Adipocyte (in vitro differentiated cells): ENCODE measurements at regions not wholly inside any gene's neighbourhood (a gene's known extent, or its start where the extent isn't known, plus 50 kb on each side); places are given as distances from the start of the nearest gene placed in this dataset.

ENCODE experiments used
- DNase-seq: peaks from one replicate; pipeline ENCODE4 v3.0.0-alpha.2; 2015; ENCODE audit warnings: low read depth
- H3K27me3 ChIP-seq: replicated peaks from 2 replicates; pipeline ENCODE4 v1.7.0; 2013; ENCODE audit warnings: mild to moderate bottlenecking, low read length, moderate library complexity; ENCODE audit not compliant: control insufficient read depth, insufficient read depth
- H3K36me3 ChIP-seq: 2 replicates; pipeline ENCODE4 v1.7.0; 2013; ENCODE audit warnings: low read length, mild to moderate bottlenecking, moderate library complexity; ENCODE audit not compliant: control insufficient read depth, insufficient read depth, severe bottlenecking
- H3K4me1 ChIP-seq: 2 replicates; pipeline ENCODE4 v1.7.0; 2013; ENCODE audit warnings: mild to moderate bottlenecking, low read length, moderate library complexity; ENCODE audit not compliant: control insufficient read depth, insufficient read depth
- H3K4me3 ChIP-seq: 2 replicates; pipeline ENCODE4 v1.7.0; 2013; ENCODE audit warnings: mild to moderate bottlenecking, low read length, moderate library complexity
- H3K9ac ChIP-seq: 2 replicates; pipeline ENCODE4 v1.7.0; 2013; ENCODE audit warnings: mild to moderate bottlenecking, low read length, moderate library complexity
- H3K9me3 ChIP-seq: 2 replicates; pipeline ENCODE4 v1.7.0; 2013; ENCODE audit warnings: mild to moderate bottlenecking, low read length, moderate library complexity; ENCODE audit not compliant: control insufficient read depth

DNA sequence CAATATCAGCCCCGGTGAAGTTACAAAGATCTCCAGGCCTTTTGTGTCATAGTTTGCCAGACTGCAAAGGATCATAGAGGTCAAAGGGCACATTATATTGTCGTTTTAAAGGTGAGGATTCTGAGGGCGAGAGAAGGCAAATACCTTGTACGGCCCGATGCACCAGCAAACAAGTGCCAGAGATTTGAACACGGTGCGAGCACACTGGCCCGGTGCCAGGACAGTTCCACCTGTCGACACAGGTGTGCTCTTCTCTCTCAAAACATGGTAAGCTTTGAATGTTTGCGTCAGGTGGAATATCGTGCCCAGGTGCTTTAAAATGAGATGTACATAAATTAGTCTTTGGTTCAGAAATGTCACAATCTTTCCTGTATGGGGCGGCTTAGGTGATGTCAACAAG, 776.1 kb upstream of the ID2 start:
- DNase-seq = no peak
- Histone ChIP-seq H3K4me1 (no peaks in the 10 kb centered on the region), H3K4me3 (no peak overlapping the region), H3K27me3 (peaks cover 10% of the 10 kb centered on the region), H3K9ac (no peak overlapping the region), H3K36me3 (no peaks in the 10 kb centered on the region), H3K9me3 (no peaks in the 10 kb centered on the region)

DNA sequence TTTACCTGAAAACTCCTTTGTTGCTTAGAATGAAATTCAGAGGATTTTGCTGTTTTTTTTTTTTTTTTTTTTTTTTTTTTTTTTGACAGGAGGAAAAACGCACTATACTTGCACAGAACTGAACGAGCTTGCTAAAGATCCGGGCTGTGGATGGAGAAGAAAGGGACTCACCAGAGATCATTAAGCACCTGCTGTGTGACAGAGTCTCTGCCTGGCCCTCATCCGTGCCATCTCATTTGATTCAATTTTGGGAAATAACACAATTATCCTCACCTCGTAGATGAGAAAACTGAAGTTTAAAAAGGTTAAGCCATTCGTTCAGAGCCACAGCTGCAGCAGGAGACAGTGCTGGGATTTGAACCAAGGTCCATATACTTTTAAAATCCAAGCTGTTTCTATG, 775.4 kb upstream of the ID2 start:
- no peak overlapping the region for H3K9ac ChIP-seq
- no peak for DNase-seq
- H3K9me3 ChIP-seq = no peaks in the 10 kb centered on the region
- no peaks in the 10 kb centered on the region for H3K4me1 ChIP-seq
- no peaks in the 10 kb centered on the region for H3K36me3 ChIP-seq
- no peak overlapping the region for H3K4me3 ChIP-seq
- peaks cover 10% of the 10 kb centered on the region for H3K27me3 ChIP-seq

- Histone ChIP-seq H3K27me3 (peaks cover 10% of the 10 kb centered on the region), H3K36me3 (no peaks in the 10 kb centered on the region), H3K4me1 (no peaks in the 10 kb centered on the region), H3K4me3 (no peak overlapping the region), H3K9ac (no peak overlapping the region), H3K9me3 (no peaks in the 10 kb centered on the region)
- DNase-seq = no peak
Observed at GRCh38 chr2:7907041-7907440, 774.8 kb upstream of the ID2 start.

DNA sequence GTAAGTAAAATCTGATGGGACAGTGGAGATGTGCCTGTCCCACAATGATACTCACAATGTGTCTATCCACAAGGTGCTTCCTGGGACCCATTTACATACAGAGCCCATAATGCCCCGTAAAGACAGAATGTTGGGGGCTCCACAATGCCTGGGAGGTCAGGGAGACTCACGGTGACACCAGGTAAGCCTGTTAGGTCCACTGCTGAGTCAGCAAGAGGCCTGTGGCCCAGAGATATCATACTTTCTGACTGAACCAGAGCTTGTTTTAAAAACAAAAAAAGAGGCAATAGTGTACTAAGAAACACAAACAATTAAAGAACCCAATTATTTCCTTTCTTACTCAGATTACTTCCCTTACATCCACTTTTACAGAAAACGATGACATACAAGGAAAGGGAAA, 771.1 kb upstream of the ID2 start:
- Histone ChIP-seq H3K36me3 (no peaks in the 10 kb centered on the region), H3K4me1 (peaks cover 6% of the 10 kb centered on the region), H3K27me3 (no peaks in the 10 kb centered on the region), H3K4me3 (no peak overlapping the region), H3K9me3 (no peaks in the 10 kb centered on the region), H3K9ac (no peak overlapping the region)
- no peak for DNase-seq

- DNase-seq = no peak
- no peak overlapping the region for H3K9ac ChIP-seq
Observed at GRCh38 chr2:7911196-7911595, 770.7 kb upstream of the ID2 start.

DNA sequence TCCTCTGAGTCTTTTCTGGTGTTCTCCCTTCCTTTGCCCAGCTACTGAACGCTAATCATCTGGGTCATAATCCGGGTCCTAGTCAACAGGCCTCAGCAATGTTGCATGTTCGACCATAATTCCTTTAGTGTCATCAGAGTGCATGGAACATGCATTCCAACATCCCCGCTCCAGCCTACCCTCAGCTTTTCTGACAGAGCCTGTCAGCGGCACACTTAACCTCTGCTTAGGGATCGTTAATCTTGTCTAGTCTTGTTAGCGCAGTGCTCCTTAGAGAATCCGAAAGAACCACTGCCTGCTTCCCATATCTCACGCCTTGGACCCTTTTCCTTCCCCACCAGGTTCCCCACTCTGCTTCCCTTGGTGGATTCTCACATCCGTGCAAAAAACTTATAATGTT, 767.9 kb upstream of the ID2 start:
- H3K4me1 ChIP-seq = peaks cover 6% of the 10 kb centered on the region
- H3K36me3 ChIP-seq = no peaks in the 10 kb centered on the region
- H3K27me3 ChIP-seq = no peaks in the 10 kb centered on the region
- no peak for DNase-seq
- no peak overlapping the region for H3K4me3 ChIP-seq
- no peak overlapping the region for H3K9ac ChIP-seq
- H3K9me3 ChIP-seq = no peaks in the 10 kb centered on the region

More at GRCh38 chr2:7911196-7911595, 770.7 kb upstream of the ID2 start:
- Histone ChIP-seq H3K27me3 (no peaks in the 10 kb centered on the region), H3K4me1 (peaks cover 6% of the 10 kb centered on the region), H3K4me3 (no peak overlapping the region), H3K36me3 (no peaks in the 10 kb centered on the region), H3K9me3 (no peaks in the 10 kb centered on the region)

- peak; percentile 60 for DNase-seq
- no peaks in the 10 kb centered on the region for H3K9me3 ChIP-seq
- peak overlapping the region; percentile 80 for H3K4me3 ChIP-seq
- no peaks in the 10 kb centered on the region for H3K36me3 ChIP-seq
- H3K9ac ChIP-seq = peak overlapping the region; percentile 62
- no peaks in the 10 kb centered on the region for H3K27me3 ChIP-seq
- peaks cover 6% of the 10 kb centered on the region for H3K4me1 ChIP-seq
Observed at GRCh38 chr2:7915302-7916091, 766.4 kb upstream of the ID2 start.

DNA sequence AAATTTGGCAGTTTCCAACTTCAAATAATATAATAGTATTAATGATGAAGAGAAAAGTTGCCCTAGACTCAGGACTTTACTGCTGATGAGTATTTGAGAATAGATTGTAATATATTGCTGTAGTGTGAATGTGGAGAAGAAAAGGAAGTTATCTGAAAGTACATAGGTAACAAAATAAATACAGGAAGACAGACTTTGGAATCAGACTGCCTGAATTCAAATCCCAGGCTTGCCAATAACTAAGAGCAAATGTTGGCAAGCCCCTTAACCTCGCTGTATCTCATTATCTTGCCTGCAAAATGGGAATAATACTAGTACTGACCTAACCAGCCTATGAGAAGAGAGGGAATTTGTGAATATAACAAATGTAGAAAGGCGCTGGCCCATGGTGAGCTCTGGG, 765.2 kb upstream of the ID2 start:
- Histone ChIP-seq H3K4me3 (no peak overlapping the region), H3K36me3 (no peaks in the 10 kb centered on the region), H3K9me3 (no peaks in the 10 kb centered on the region), H3K27me3 (no peaks in the 10 kb centered on the region), H3K9ac (no peak overlapping the region), H3K4me1 (peaks cover 6% of the 10 kb centered on the region)
- DNase-seq = no peak

DNA sequence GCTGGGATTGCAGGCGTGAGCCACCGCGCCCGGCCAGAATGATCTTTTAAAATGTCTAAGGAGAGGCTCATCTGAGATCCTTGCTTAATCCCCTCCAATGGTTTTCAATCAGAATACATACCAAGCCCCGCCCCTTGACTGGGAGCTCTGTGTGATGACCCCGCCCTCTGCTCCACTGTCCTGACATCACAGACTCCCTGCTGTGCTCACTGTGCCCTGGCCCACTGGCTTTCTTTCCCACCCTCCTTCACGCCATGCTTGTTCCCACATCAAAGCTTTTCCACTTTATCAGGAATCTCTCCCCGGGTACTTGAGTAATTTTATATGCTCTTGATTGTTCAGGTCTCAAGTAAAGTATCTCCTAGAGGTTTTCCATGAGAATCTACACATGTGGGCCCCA, 762.3 kb upstream of the ID2 start:
- Histone ChIP-seq H3K9ac (no peak overlapping the region), H3K36me3 (no peaks in the 10 kb centered on the region), H3K9me3 (no peaks in the 10 kb centered on the region), H3K4me3 (no peak overlapping the region), H3K27me3 (no peaks in the 10 kb centered on the region), H3K4me1 (peaks cover 6% of the 10 kb centered on the region)
- DNase-seq = no peak

DNA sequence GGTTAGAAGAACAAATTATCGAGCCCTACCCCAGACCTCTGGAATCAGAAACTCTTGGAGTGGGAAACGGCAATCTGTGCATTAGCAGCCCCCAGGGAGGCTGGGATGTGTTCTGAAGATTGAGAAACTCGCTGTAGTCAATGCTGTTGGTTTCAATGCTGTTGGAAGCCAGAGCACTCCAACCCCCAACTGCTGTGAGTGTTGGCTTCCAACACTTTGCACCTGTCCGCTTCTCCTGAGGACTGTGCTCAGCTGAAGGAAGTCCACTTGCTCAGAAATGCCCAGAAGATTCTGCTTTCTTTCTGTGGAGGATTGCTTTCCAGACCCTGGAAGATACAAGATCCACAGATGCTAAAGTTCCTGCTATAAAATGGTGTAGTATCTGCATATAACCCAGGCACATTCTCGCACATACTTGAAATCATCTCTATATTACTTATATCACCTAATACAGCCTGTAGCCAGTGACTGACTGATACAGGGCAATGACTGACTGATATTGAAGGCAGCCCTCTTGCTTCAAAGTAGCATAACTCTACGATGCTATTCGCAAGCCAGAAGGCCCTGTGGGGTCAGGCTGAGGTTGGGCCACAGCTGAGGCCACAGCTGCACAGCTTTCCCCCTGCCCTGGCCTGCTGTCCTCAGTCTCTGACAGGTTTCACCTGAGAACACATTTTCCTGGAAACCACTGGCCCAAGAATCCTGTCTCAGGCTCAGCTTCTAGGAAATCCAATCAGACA, 757.7 kb upstream of the ID2 start:
- DNase-seq = no peak
- no peaks in the 10 kb centered on the region for H3K27me3 ChIP-seq
- H3K4me3 ChIP-seq = no peak overlapping the region

GRCh38 chr2:7925506-7925905, 756.4 kb upstream of the ID2 start:
- Histone ChIP-seq H3K27me3 (no peaks in the 10 kb centered on the region), H3K9ac (no peak overlapping the region), H3K4me1 (no peaks in the 10 kb centered on the region), H3K36me3 (no peaks in the 10 kb centered on the region), H3K9me3 (no peaks in the 10 kb centered on the region), H3K4me3 (no peak overlapping the region)
- DNase-seq = no peak

More for the DNA sequence above, 757.7 kb upstream of the ID2 start:
- Histone ChIP-seq H3K9ac (no peak overlapping the region), H3K4me1 (no peaks in the 10 kb centered on the region), H3K9me3 (no peaks in the 10 kb centered on the region), H3K36me3 (no peaks in the 10 kb centered on the region)
